ENCODE measurements at regions not wholly inside any gene's neighbourhood (a gene's known extent, or its start where the extent isn't known, plus 50 kb on each side); places are given as distances from the start of the nearest gene placed in this dataset.

DNA sequence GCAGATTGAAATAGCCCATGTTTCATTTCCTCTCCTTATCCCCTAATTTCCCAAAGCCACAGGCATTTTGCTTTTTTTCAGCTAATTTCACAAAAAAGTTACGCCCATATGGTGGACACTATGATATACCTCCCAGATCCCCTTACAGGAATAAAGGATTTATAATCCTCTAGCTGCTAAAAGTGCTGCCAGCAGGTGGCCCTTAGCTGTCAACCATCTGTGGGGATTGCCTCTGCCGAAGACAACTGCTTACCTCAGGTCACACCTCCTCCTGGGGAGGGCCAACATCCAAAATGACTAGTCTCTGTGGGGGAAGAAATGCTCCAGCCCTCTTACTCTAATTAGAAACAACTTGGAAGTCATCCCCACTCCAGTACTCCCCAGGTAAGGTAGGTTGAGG, 61.0 kb upstream of the EPB41L3 start:
- Histone ChIP-seq H3K36me3 (ENCODE audit: control insufficient read depth, insufficient read depth, low read length) (no peaks in the 10 kb centered on the region), H3K9me3 (ENCODE audit: control insufficient read depth, low read length) (no peaks in the 10 kb centered on the region), H3K27me3 (ENCODE audit: control insufficient read depth, insufficient read depth, low read length, poor library complexity, severe bottlenecking) (no peaks in the 10 kb centered on the region), H3K4me1 (ENCODE audit: control insufficient read depth, insufficient read depth, low read length) (peaks cover 8% of the 10 kb centered on the region), H3K4me3 (ENCODE audit: insufficient read depth, low read depth, low read length) (no peak overlapping the region), H3K27ac (ENCODE audit: insufficient read depth, low read depth, low read length, poor library complexity, severe bottlenecking) (no peak overlapping the region)
- 56 to 65% methylated on average over 2 of the region's 2 CpGs for WGBS, 2 experiments

- Histone ChIP-seq H3K9me3 (ENCODE audit: control insufficient read depth, low read length) (no peaks in the 10 kb centered on the region), H3K4me3 (ENCODE audit: insufficient read depth, low read depth, low read length) (no peak overlapping the region), H3K27ac (ENCODE audit: insufficient read depth, low read depth, low read length, poor library complexity, severe bottlenecking) (no peak overlapping the region), H3K36me3 (ENCODE audit: control insufficient read depth, insufficient read depth, low read length) (no peaks in the 10 kb centered on the region), H3K27me3 (ENCODE audit: control insufficient read depth, insufficient read depth, low read length, poor library complexity, severe bottlenecking) (no peaks in the 10 kb centered on the region), H3K4me1 (ENCODE audit: control insufficient read depth, insufficient read depth, low read length) (peaks cover 8% of the 10 kb centered on the region)
- 87 to 90% methylated on average over 6 of the region's 6 CpGs for WGBS, 2 experiments
Observed at GRCh38 chr18:5603153-5603552, 59.4 kb upstream of the EPB41L3 start.

DNA sequence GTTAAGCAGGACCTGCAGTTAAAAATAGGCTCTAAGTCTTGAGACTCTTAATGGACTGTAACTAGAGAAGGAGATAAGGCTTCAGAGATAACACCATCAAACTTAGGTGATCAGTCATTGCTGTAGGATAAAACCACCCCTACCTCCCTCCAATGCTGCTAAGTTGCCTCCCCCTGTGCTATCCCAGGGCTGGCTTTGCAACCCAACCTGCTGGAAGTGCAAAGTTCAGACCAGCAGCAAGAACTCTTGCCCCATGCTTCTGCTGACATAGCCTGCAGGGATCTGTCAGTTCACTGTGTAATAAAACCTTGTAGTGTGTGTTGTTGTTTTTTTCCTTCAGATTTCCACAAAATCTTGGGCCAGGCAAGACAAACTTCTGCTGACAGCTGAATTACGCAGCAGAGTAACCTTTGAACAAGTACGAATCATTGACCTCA, 57.4 kb upstream of the EPB41L3 start:
- Histone ChIP-seq H3K4me3 (ENCODE audit: insufficient read depth, low read depth, low read length) (no peak overlapping the region), H3K27ac (ENCODE audit: insufficient read depth, low read depth, low read length, poor library complexity, severe bottlenecking) (no peak overlapping the region), H3K9me3 (ENCODE audit: control insufficient read depth, low read length) (no peaks in the 10 kb centered on the region), H3K36me3 (ENCODE audit: control insufficient read depth, insufficient read depth, low read length) (no peaks in the 10 kb centered on the region), H3K27me3 (ENCODE audit: control insufficient read depth, insufficient read depth, low read length, poor library complexity, severe bottlenecking) (no peaks in the 10 kb centered on the region), H3K4me1 (ENCODE audit: control insufficient read depth, insufficient read depth, low read length) (peaks cover 8% of the 10 kb centered on the region)
- WGBS, 2 experiments = 93% methylated on average over 2 of the region's 2 CpGs; no CpG with 5 or more reads in 1 of the 2 experiments

GRCh38 chr18:5600378-5601071, 56.7 kb upstream of the EPB41L3 start:
- Histone ChIP-seq H3K27me3 (ENCODE audit: control insufficient read depth, insufficient read depth, low read length, poor library complexity, severe bottlenecking) (no peaks in the 10 kb centered on the region), H3K4me3 (ENCODE audit: insufficient read depth, low read depth, low read length) (no peak overlapping the region), H3K4me1 (ENCODE audit: control insufficient read depth, insufficient read depth, low read length) (peaks cover 8% of the 10 kb centered on the region), H3K9me3 (ENCODE audit: control insufficient read depth, low read length) (no peaks in the 10 kb centered on the region), H3K36me3 (ENCODE audit: control insufficient read depth, insufficient read depth, low read length) (no peaks in the 10 kb centered on the region), H3K27ac (ENCODE audit: insufficient read depth, low read depth, low read length, poor library complexity, severe bottlenecking) (no peak overlapping the region)
- WGBS, 2 experiments = 57 to 70% methylated on average over 4 of the region's 4 CpGs

- Histone ChIP-seq H3K36me3 (ENCODE audit: control insufficient read depth, insufficient read depth, low read length) (no peaks in the 10 kb centered on the region), H3K9me3 (ENCODE audit: control insufficient read depth, low read length) (no peaks in the 10 kb centered on the region), H3K27me3 (ENCODE audit: control insufficient read depth, insufficient read depth, low read length, poor library complexity, severe bottlenecking) (no peaks in the 10 kb centered on the region), H3K4me3 (ENCODE audit: insufficient read depth, low read depth, low read length) (no peak overlapping the region), H3K4me1 (ENCODE audit: control insufficient read depth, insufficient read depth, low read length) (peaks cover 8% of the 10 kb centered on the region), H3K27ac (ENCODE audit: insufficient read depth, low read depth, low read length, poor library complexity, severe bottlenecking) (no peak overlapping the region)
- no CpG with 5 or more reads among the region's 2 CpGs for WGBS, 2 experiments
Observed at GRCh38 chr18:5596585-5596984, 52.8 kb upstream of the EPB41L3 start.

All from ectodermal cell (in vitro differentiated cells).